IMR-90 (cell line): ENCODE measurements at regions not wholly inside any gene's neighbourhood (a gene's known extent, or its start where the extent isn't known, plus 50 kb on each side); places are given as distances from the start of the nearest gene placed in this dataset.

Experiments
- ATAC-seq: fragments of 200-7000 bp; cut with Tn5 transposase; 2 replicates; pipeline ENCODE4 v1.9.1; 2020; ENCODE audit warnings: low read depth, mild to moderate bottlenecking, moderate library complexity
- BruUV-seq: library from RNA; stranded (reverse); fragments of 400-500 nt; replicated peaks from 2 replicates; lab custom pipeline; 2021; lab: Mats Ljungman, UMichigan
- CTCF ChIA-PET: fragments of 300-600 bp; formaldehyde crosslinking; extraction: SDS; loops from one replicate; lab custom pipeline; 2021; ENCODE audit warnings: antibody characterized with exemption; lab: Yijun Ruan, JAX
- POLR2A ChIA-PET: fragments of 300-600 bp; sonication (Branson Sonifier 250); formaldehyde crosslinking; loops from one replicate; lab custom pipeline; 2022; ENCODE audit warnings: antibody characterized with exemption; ENCODE audit not compliant: unreplicated experiment; lab: Charles Lee
- DNase-seq: peaks from one replicate; pipeline ENCODE4 v3.0.0; 2013
- H2AFZ ChIP-seq: replicated peaks from 2 replicates; pipeline ENCODE3; 2013; ENCODE audit warnings: low read length, mild to moderate bottlenecking; ENCODE audit not compliant: poor library complexity
- H2AK5ac ChIP-seq: 2 replicates; pipeline ENCODE4 v1.6.1; 2013; ENCODE audit warnings: low read depth, low read length, inconsistent platforms
- H2AK9ac ChIP-seq: replicated peaks from 2 replicates; pipeline ENCODE3; 2013; ENCODE audit warnings: mild to moderate bottlenecking, low read depth, low read length, moderate library complexity; ENCODE audit not compliant: poor library complexity
- H2BK120ac ChIP-seq: 2 replicates; pipeline ENCODE4 v1.6.1; 2013; ENCODE audit warnings: low read depth, low read length, inconsistent platforms
- H2BK15ac ChIP-seq: 3 replicates; pipeline ENCODE4 v1.6.1; 2013; ENCODE audit warnings: low read depth, low read length, inconsistent platforms
- H2BK20ac ChIP-seq: 2 replicates; pipeline ENCODE4 v1.6.1; 2013; ENCODE audit warnings: low read depth, mild to moderate bottlenecking, inconsistent platforms, low read length, moderate library complexity
- H2BK5ac ChIP-seq: 2 replicates; pipeline ENCODE4 v1.6.1; 2013; ENCODE audit warnings: mild to moderate bottlenecking, low read depth, low read length, inconsistent platforms; ENCODE audit not compliant: poor library complexity, severe bottlenecking
- H3K14ac ChIP-seq: replicated peaks from 2 replicates; pipeline ENCODE4 v1.6.1; 2013; ENCODE audit warnings: low read depth, low read length, inconsistent platforms
- H3K18ac ChIP-seq: 2 replicates; pipeline ENCODE4 v1.6.1; 2013; ENCODE audit warnings: low read depth, low read length, control low read depth
- H3K23ac ChIP-seq: 2 replicates; pipeline ENCODE4 v1.6.1; 2013; ENCODE audit warnings: low read depth, low read length, inconsistent platforms
- H3K27ac ChIP-seq: 2 replicates; pipeline ENCODE4 v1.5.1; 2013; ENCODE audit warnings: mild to moderate bottlenecking, control low read depth, low read length; ENCODE audit not compliant: insufficient read depth
- H3K27me3 ChIP-seq: 2 replicates; pipeline ENCODE4 v1.6.1; 2013; ENCODE audit warnings: low read length; ENCODE audit not compliant: control insufficient read depth, insufficient read depth
- H3K36me3 ChIP-seq: 2 replicates; pipeline ENCODE4 v1.6.1; 2013; ENCODE audit warnings: low read length, mixed read lengths; ENCODE audit not compliant: control insufficient read depth, insufficient read depth
- H3K4ac ChIP-seq: 2 replicates; pipeline ENCODE4 v1.6.1; 2013; ENCODE audit warnings: low read depth, low read length, inconsistent platforms
- H3K4me1 ChIP-seq: 2 replicates; pipeline ENCODE4 v1.6.1; 2013; ENCODE audit warnings: low read length, mixed read lengths; ENCODE audit not compliant: control insufficient read depth, insufficient read depth
- H3K4me2 ChIP-seq: 2 replicates; pipeline ENCODE4 v1.6.1; 2013; ENCODE audit warnings: low read depth, mild to moderate bottlenecking, control low read depth, low read length, moderate library complexity
- H3K4me3 ChIP-seq: 2 replicates; pipeline ENCODE4 v1.5.1; 2013; ENCODE audit warnings: low read depth, mild to moderate bottlenecking, control low read depth, low read length, moderate library complexity; ENCODE audit not compliant: insufficient read depth
- H3K56ac ChIP-seq: 2 replicates; pipeline ENCODE4 v1.6.1; 2013; ENCODE audit warnings: low read length, inconsistent platforms; ENCODE audit not compliant: insufficient read depth; ENCODE audit errors: extremely low read depth
- H3K79me1 ChIP-seq, 2 experiments: 2 replicates each; pipeline ENCODE4 v1.6.1; 2013; ENCODE audit warnings: low read length in 2 of 2, inconsistent platforms in 1 of 2, low read depth in 1 of 2
- H3K9ac ChIP-seq: 2 replicates; pipeline ENCODE4 v1.6.1; 2013; ENCODE audit warnings: low read depth, low read length, control low read depth
- H3K9me1 ChIP-seq: 2 replicates; pipeline ENCODE4 v1.6.1; 2013; ENCODE audit warnings: low read length, inconsistent platforms; ENCODE audit not compliant: insufficient read depth
- H3K9me3 ChIP-seq: 2 replicates; pipeline ENCODE4 v1.6.1; 2013; ENCODE audit warnings: low read length; ENCODE audit not compliant: control insufficient read depth, insufficient read depth
- H4K20me1 ChIP-seq: 2 replicates; pipeline ENCODE4 v1.6.1; 2013; ENCODE audit warnings: low read length, inconsistent platforms; ENCODE audit not compliant: insufficient read depth
- H4K5ac ChIP-seq: 2 replicates; pipeline ENCODE4 v1.6.1; 2013; ENCODE audit warnings: mild to moderate bottlenecking, low read depth, low read length, control low read depth
- H4K8ac ChIP-seq, 2 experiments: 2 replicates each; pipeline ENCODE4 v1.6.1; 2013; ENCODE audit warnings: low read depth in 2 of 2, low read length in 2 of 2, control low read depth in 1 of 2, inconsistent platforms in 1 of 2
- H4K91ac ChIP-seq: 2 replicates; pipeline ENCODE4 v1.6.1; 2013; ENCODE audit warnings: low read depth, low read length, inconsistent platforms; ENCODE audit not compliant: insufficient read depth
- CEBPB ChIP-seq: IDR thresholded peaks from 2 replicates; pipeline ENCODE4 v1.6.1; 2012; ENCODE audit warnings: low read depth, low read length, improper control_type of control experiment
- CHD1 ChIP-seq: IDR thresholded peaks from 2 replicates; pipeline ENCODE4 v1.6.1; 2012; ENCODE audit warnings: low read depth, low read length, improper control_type of control experiment
- CTCF ChIP-seq: conservative IDR thresholded peaks from 2 replicates; pipeline ENCODE4 v1.5.1; 2012; ENCODE audit warnings: mild to moderate bottlenecking, low read depth, low read length, improper control_type of control experiment
- ELK1 ChIP-seq: fragments of 150-350 bp; IDR thresholded peaks from 2 replicates; pipeline ENCODE4 v1.6.1; 2016; ENCODE audit warnings: low read depth, mild to moderate bottlenecking, low read length, moderate library complexity, borderline replicate concordance
- FOS ChIP-seq: fragments of 150-350 bp; IDR thresholded peaks from 2 replicates; pipeline ENCODE4 v1.6.1; 2016; ENCODE audit warnings: low read depth, low read length
- MAZ ChIP-seq: IDR thresholded peaks from 2 replicates; pipeline ENCODE4 v1.6.1; 2012; ENCODE audit warnings: low read depth, mild to moderate bottlenecking, low read length, improper control_type of control experiment, moderate library complexity, borderline replicate concordance
- MXI1 ChIP-seq: IDR thresholded peaks from 2 replicates; pipeline ENCODE4 v1.6.1; 2012; ENCODE audit warnings: low read depth, mild to moderate bottlenecking, low read length, moderate library complexity, borderline replicate concordance
- NFE2L2 ChIP-seq: fragments of 150-350 bp; IDR thresholded peaks from 2 replicates; pipeline ENCODE4 v1.6.1; 2016; ENCODE audit warnings: low read depth, mild to moderate bottlenecking, low read length
- POLR2A ChIP-seq: IDR thresholded peaks from 2 replicates; pipeline ENCODE4 v1.6.1; 2012; ENCODE audit warnings: mild to moderate bottlenecking, low read depth, low read length
- RAD21 ChIP-seq: IDR thresholded peaks from 2 replicates; pipeline ENCODE4 v1.6.1; 2012; ENCODE audit warnings: low read length, improper control_type of control experiment
- RCOR1 ChIP-seq: IDR thresholded peaks from 2 replicates; pipeline ENCODE4 v1.6.1; 2012; ENCODE audit warnings: mild to moderate bottlenecking, low read length, improper control_type of control experiment; ENCODE audit not compliant: insufficient replicate concordance
- RFX5 ChIP-seq: IDR thresholded peaks from 2 replicates; pipeline ENCODE4 v1.8.0; 2012; ENCODE audit warnings: low read depth, mild to moderate bottlenecking, low read length, moderate library complexity
- SMC3 ChIP-seq: fragments of 150-350 bp; IDR thresholded peaks from 2 replicates; pipeline ENCODE4 v1.6.1; 2016; ENCODE audit warnings: low read depth, mild to moderate bottlenecking, antibody characterized with exemption, low read length, moderate library complexity
- USF2 ChIP-seq: fragments of 150-350 bp; IDR thresholded peaks from 2 replicates; pipeline ENCODE4 v1.6.1; 2017; ENCODE audit warnings: mild to moderate bottlenecking, antibody characterized with exemption, low read length, low read depth
- WGBS, 2 experiments: methylation state at CpG; one replicate each; pipeline versions ENCODE4 v1.1.5 to v1.1.7; 2013; ENCODE audit warnings: missing lambda C conversion rate in 2 of 2; ENCODE audit not compliant: insufficient read length in 1 of 2; ENCODE audit errors: extremely low coverage in 2 of 2; 5-methylcytosine and 5-hydroxymethylcytosine counted together
- dilution Hi-C: fragments of 300-500 bp; cut with HindIII; formaldehyde crosslinking; loops from one replicate; pipeline ENCODE4 v1.14.3; 2018; ENCODE audit warnings: low sequenced_read_pairs; ENCODE audit not compliant: unreplicated experiment
- in situ Hi-C: fragments of 300-500 bp; cut with MboI; formaldehyde crosslinking; loops from 3 replicates; pipeline ENCODE4 v1.14.3; 2019; ENCODE audit warnings: low sequenced_read_pairs, inconsistent platforms, mixed read lengths
- intact Hi-C: fragments of 100-400 bp; cut with micrococcal nuclease; formaldehyde crosslinking; loops from 2 replicates; pipeline ENCODE4 v1.10.0; 2022

- Histone ChIP-seq H2AK9ac (no peak overlapping the region), H3K23ac (no peak overlapping the region), H3K79me1 (no peaks in the 10 kb centered on the region), H3K4me1 (no peaks in the 10 kb centered on the region), H4K5ac (no peak overlapping the region), H3K27me3 (no peaks in the 10 kb centered on the region), H2AK5ac (no peak overlapping the region), H2BK5ac (no peak overlapping the region), H2BK15ac (no peak overlapping the region), H4K20me1 (no peaks in the 10 kb centered on the region), H3K14ac (no peak overlapping the region), H3K4ac (no peak overlapping the region), H2BK120ac (no peak overlapping the region), H2BK20ac (no peak overlapping the region), H3K9me1 (no peaks in the 10 kb centered on the region), H3K9me3 (peaks cover 6% of the 10 kb centered on the region; the same call in 1 of the 2 replicates), H3K56ac (no peak overlapping the region), H3K4me3 (no peak overlapping the region), H3K9ac (no peak overlapping the region), H2AFZ (no peak overlapping the region), H4K8ac (no peak overlapping the region), H3K4me2 (no peak overlapping the region), H3K36me3 (no peaks in the 10 kb centered on the region), H4K91ac (no peak overlapping the region), H3K18ac (no peak overlapping the region), H3K27ac (no peak overlapping the region)
- no CpG with 5 or more reads among the region's 2 CpGs for WGBS, 2 experiments
- ChIA-PET CTCF (no interaction called here), POLR2A (no interaction called here)
- ATAC-seq (no peak), DNase-seq (no peak)
- dilution Hi-C loops (no loop called here), in situ Hi-C loops (no loop called here), intact Hi-C loops (no loop called here)
- TF ChIP-seq RAD21 = no peak
- no peak for TF ChIP-seq ELK1
- no peak for TF ChIP-seq CHD1
- TF ChIP-seq RFX5 = no peak
- no peak for TF ChIP-seq FOS
- no peak for TF ChIP-seq CEBPB
- no peak for TF ChIP-seq MAZ
- no peak for TF ChIP-seq RCOR1
- TF ChIP-seq MXI1 = no peak
- TF ChIP-seq USF2 = no peak
- no peak for TF ChIP-seq POLR2A
- TF ChIP-seq NFE2L2 = no peak
- TF ChIP-seq SMC3 = no peak
- TF ChIP-seq CTCF = no peak
- no TSS peak for BruUV-seq
Observed at GRCh38 chr3:161647936-161648470, 151.4 kb downstream of the OTOL1 start.
